ENCODE measurements at regions not wholly inside any gene's neighbourhood (a gene's known extent, or its start where the extent isn't known, plus 50 kb on each side); places are given as distances from the start of the nearest gene placed in this dataset.

DNA sequence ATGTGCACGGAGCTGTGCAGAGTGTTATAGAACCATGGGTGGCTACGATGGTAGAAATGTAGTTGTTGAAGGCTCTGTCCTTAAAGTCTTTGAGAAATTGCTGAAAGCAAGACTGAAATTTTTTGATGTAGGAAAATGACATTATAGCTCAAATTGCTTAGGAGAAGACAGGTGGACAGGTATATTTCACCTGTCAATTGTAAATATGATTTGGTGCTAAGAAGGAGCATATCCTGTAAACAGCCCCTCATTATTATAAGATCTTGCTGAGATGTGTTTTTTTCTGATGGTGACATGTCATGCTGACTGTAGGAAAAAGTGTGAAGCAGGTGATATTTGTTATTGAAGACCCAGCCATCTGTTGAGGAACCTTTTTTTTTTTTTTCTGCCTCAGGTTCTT, 377.9 kb downstream of the PSAT1 start:
- TF ChIP-seq POLR2A (IDR thresholded peaks at IDR 0.05) (no peak), EP300 (IDR thresholded peaks at IDR 0.05) (no peak)
- TF ChIP-seq, protein P1, sequence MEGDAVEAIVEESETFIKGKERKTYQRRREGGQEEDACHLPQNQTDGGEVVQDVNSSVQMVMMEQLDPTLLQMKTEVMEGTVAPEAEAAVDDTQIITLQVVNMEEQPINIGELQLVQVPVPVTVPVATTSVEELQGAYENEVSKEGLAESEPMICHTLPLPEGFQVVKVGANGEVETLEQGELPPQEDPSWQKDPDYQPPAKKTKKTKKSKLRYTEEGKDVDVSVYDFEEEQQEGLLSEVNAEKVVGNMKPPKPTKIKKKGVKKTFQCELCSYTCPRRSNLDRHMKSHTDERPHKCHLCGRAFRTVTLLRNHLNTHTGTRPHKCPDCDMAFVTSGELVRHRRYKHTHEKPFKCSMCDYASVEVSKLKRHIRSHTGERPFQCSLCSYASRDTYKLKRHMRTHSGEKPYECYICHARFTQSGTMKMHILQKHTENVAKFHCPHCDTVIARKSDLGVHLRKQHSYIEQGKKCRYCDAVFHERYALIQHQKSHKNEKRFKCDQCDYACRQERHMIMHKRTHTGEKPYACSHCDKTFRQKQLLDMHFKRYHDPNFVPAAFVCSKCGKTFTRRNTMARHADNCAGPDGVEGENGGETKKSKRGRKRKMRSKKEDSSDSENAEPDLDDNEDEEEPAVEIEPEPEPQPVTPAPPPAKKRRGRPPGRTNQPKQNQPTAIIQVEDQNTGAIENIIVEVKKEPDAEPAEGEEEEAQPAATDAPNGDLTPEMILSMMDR (IDR thresholded peaks at IDR 0.05): no peak
